T-cell (primary cell): ENCODE measurements at regions not wholly inside any gene's neighbourhood (a gene's known extent, or its start where the extent isn't known, plus 50 kb on each side); places are given as distances from the start of the nearest gene placed in this dataset.

Source experiments
- ATAC-seq, 4 experiments: fragments of 200-7000 bp in 3 of 4; fragments of 150-1000 bp in 1 of 4; cut with Tn5 transposase; replicated peaks in 1 of 4; 1 replicate in 3 of 4; 2 replicates in 1 of 4; pipeline ENCODE4 v1.10.0; 2021; ENCODE audit warnings: moderate library complexity in 3 of 4, mild to moderate bottlenecking in 2 of 4, moderate number of reproducible peaks in 1 of 4
- CTCF ChIA-PET, 2 donors: fragments of 300-600 bp; sonication (Branson Sonifier 250); formaldehyde crosslinking; loops; one replicate each; lab custom pipeline; 2022; ENCODE audit warnings: antibody characterized with exemption in 2 of 2; lab: Charles Lee
- POLR2A ChIA-PET, 2 donors: fragments of 300-600 bp; sonication (Branson Sonifier 250); formaldehyde crosslinking; loops; one replicate each; lab custom pipeline; 2022; ENCODE audit warnings: antibody characterized with exemption in 2 of 2; lab: Charles Lee
- DNase-seq, 35 experiments: peaks; one replicate each; pipeline versions ENCODE4 v3.0.0 to v3.0.0-alpha.2; 2013 to 2023
- H3K27ac ChIP-seq: one replicate; pipeline ENCODE4 v1.5.1; 2013; ENCODE audit warnings: low read length
- H3K27me3 ChIP-seq, 2 experiments: replicated peaks in 1 of 2; 1 replicate in 1 of 2; 2 replicates in 1 of 2; pipeline versions ENCODE4 v1.6.1 to v1.7.0; 2013; ENCODE audit warnings: low read length in 1 of 2, mixed read lengths in 1 of 2; ENCODE audit not compliant: control insufficient read depth in 2 of 2, insufficient read depth in 2 of 2; ENCODE audit errors: extremely low read depth in 1 of 2
- H3K36me3 ChIP-seq, 2 donors: 1 replicate in 1 of 2; 2 replicates in 1 of 2; pipeline versions ENCODE4 v1.6.1 to v1.7.0; 2013; ENCODE audit warnings: low read length in 1 of 2; ENCODE audit not compliant: control insufficient read depth in 2 of 2, insufficient read depth in 1 of 2; ENCODE audit errors: extremely low read depth in 1 of 2
- H3K4me1 ChIP-seq, 2 experiments: 1 replicate in 1 of 2; 2 replicates in 1 of 2; pipeline versions ENCODE4 v1.6.1 to v1.7.0; 2013; ENCODE audit warnings: low read length in 2 of 2, mixed read lengths in 1 of 2; ENCODE audit not compliant: insufficient read depth in 2 of 2, control insufficient read depth in 1 of 2; ENCODE audit errors: extremely low read depth in 1 of 2
- H3K4me3 ChIP-seq, 2 donors: 1 replicate in 1 of 2; 2 replicates in 1 of 2; pipeline versions ENCODE4 v1.5.1 to v1.7.0; 2013; ENCODE audit warnings: mild to moderate bottlenecking in 2 of 2, low read length in 1 of 2, moderate library complexity in 1 of 2; ENCODE audit not compliant: control insufficient read depth in 1 of 2; ENCODE audit errors: extremely low read depth in 1 of 2
- H3K9me3 ChIP-seq: 2 replicates; pipeline ENCODE4 v1.7.0; 2013
- H3K27ac Mint-ChIP-seq, 2 donors: one replicate each; pipeline ENCODE4 v1.8.0; 2020 to 2021; ENCODE audit warnings: mild to moderate bottlenecking in 2 of 2, mixed read lengths in 2 of 2
- H3K27me3 Mint-ChIP-seq, 2 donors: one replicate each; pipeline ENCODE4 v1.8.0; 2021 to 2022; ENCODE audit warnings: mixed read lengths in 2 of 2
- H3K36me3 Mint-ChIP-seq: one replicate; pipeline ENCODE4 v1.8.0; 2021; ENCODE audit warnings: mixed read lengths
- H3K4me1 Mint-ChIP-seq, 3 donors: one replicate each; pipeline ENCODE4 v1.8.0; 2020 to 2022; ENCODE audit warnings: mixed read lengths in 3 of 3, mild to moderate bottlenecking in 1 of 3
- H3K4me3 Mint-ChIP-seq, 3 donors: one replicate each; pipeline ENCODE4 v1.8.0; 2020 to 2022; ENCODE audit warnings: mild to moderate bottlenecking in 3 of 3, mixed read lengths in 3 of 3, moderate library complexity in 3 of 3
- H3K9me3 Mint-ChIP-seq, 3 donors: one replicate each; pipeline ENCODE4 v1.8.0; 2020 to 2022; ENCODE audit warnings: mixed read lengths in 3 of 3
- WGBS: methylation state at CpG from one replicate; pipeline ENCODE4 v1.1.5; 2013; ENCODE audit warnings: missing lambda C conversion rate; ENCODE audit not compliant: insufficient coverage; 5-methylcytosine and 5-hydroxymethylcytosine counted together

DNA sequence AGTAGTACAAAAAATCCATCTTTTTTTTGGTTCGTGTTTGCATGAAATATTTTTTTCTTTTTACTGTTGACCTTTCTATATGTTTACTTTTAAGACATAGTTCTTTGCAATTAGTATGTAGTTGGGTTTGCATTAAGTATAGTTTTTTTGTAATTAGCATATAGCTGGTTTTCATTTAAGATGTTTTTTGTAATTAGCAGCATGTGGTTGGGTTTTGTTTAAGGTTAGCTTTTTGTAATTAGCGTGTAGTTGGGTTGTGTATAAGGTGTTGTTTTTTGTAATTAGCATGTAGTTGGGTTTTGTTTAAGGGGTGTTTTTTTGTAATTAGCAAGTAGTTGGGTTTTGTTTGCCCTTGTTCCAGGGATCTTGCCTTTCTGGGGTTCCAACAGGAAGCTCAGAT is 193.1 kb downstream of the LPIN1 start:
- H3K4me1 Mint-ChIP-seq = peaks cover 7 to 12% (median 10%) of the 10 kb centered on the region in 3 donors
- Histone ChIP-seq H3K27ac (no peak overlapping the region), H3K27me3 (no peaks in the 10 kb centered on the region), H3K36me3 (no peaks in the 10 kb centered on the region), H3K9me3 (no peaks in the 10 kb centered on the region), H3K4me3 (no peak overlapping the region), H3K4me1 (no peaks in the 10 kb centered on the region)
- H3K9me3 Mint-ChIP-seq = no peaks in the 10 kb centered on the region
- DNase-seq (no peak), ATAC-seq (no peak)
- no peaks in the 10 kb centered on the region for H3K27me3 Mint-ChIP-seq
- 100% methylated on average over 1 of the region's 2 CpGs for whole genome bisulfite sequencing
- ChIA-PET POLR2A (interaction anchor here in 1 of 2 donors (0.7 kb wide), 1 partner anchor 270 kb away, joined by 4 read pairs; no protein-coding TSS in a partner anchor), CTCF (interaction anchor here in 1 of 2 donors (0.7 kb wide), 1 partner anchor 76 kb away, joined by 3 read pairs; no protein-coding TSS in a partner anchor)
- no peak overlapping the region for H3K4me3 Mint-ChIP-seq
- peaks cover 5% of the 10 kb centered on the region for H3K36me3 Mint-ChIP-seq
- H3K27ac Mint-ChIP-seq = no peak overlapping the region

DNA sequence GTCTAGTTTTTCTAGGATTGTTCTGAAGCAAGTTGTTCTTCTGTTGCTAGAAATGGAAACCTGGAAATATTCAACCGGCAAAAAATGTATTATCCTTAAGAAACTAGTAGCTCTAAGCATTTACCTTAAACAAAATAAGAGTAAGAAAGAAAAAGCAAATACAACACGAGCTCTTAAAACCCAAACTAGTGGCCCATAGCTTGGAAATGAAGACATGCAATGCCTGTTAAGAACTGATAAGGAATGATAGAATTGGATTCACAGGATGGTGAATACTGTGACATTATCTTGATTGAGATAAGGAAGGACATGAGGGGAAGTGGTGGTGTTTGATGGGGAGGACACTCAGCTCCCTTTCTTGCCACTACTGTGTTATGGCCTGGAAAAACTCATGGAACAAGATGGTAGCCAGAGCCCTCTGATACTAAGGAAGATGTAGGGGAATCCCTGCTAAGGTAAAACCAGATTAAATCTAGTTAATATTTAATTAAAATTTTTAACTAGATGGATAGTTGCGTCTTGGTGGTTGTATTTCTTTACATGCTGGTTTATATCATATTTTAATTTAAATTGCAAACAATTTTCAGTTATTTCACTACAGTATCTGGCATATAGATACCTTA is 193.8 kb downstream of the LPIN1 start:
- Mint-ChIP-seq H3K4me3 (no peak overlapping the region), H3K36me3 (peaks cover 5% of the 10 kb centered on the region), H3K9me3 (no peaks in the 10 kb centered on the region), H3K27ac (no peak overlapping the region), H3K27me3 (no peaks in the 10 kb centered on the region), H3K4me1 (peaks cover 11 to 15% (median 13%) of the 10 kb centered on the region in 3 donors)
- ATAC-seq (no peak), DNase-seq (no peak)
- Histone ChIP-seq H3K9me3 (no peaks in the 10 kb centered on the region), H3K36me3 (no peaks in the 10 kb centered on the region), H3K4me1 (peaks cover 0 to 3% of the 10 kb centered on the region in 2 experiments), H3K27me3 (no peaks in the 10 kb centered on the region), H3K27ac (no peak overlapping the region), H3K4me3 (no peak overlapping the region)
- CTCF ChIA-PET = interaction anchor here in 1 of 2 donors (0.7 kb wide), 1 partner anchor 77 kb away, joined by 3 read pairs; no protein-coding TSS in a partner anchor
- no CpG with 5 or more reads among the region's 3 CpGs for WGBS
- POLR2A ChIA-PET = no interaction called here

DNA sequence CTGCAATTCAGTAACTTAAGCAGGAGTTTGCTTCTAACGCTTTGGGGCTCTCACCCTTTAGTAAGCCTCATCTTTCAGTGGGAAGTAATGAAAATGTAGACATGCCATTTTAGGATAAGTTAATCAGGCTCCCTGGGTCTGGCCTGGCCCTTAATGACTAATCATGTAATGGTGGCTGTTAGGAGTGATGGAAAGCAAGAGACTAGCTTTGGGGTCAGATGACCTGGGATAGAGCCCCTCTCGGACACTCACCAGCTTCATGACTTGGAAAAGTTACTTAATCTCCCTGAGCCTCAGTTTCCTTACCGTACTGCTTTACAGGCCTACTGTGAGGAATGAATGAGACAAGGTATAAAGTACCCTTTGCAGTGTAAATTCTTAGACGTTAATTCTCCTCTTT is 194.4 kb downstream of the LPIN1 start:
- peaks cover 0 to 6% of the 10 kb centered on the region in 2 experiments for H3K4me1 ChIP-seq
- no peak overlapping the region for H3K4me3 Mint-ChIP-seq
- no peaks in the 10 kb centered on the region for H3K27me3 ChIP-seq
- no peak overlapping the region for H3K4me3 ChIP-seq
- no peaks in the 10 kb centered on the region for H3K36me3 ChIP-seq
- ChIA-PET CTCF (no interaction called here), POLR2A (no interaction called here)
- no peak overlapping the region for H3K27ac Mint-ChIP-seq
- DNase-seq (no peak), ATAC-seq (no peak)
- H3K9me3 Mint-ChIP-seq = no peaks in the 10 kb centered on the region
- no peak overlapping the region for H3K27ac ChIP-seq
- H3K36me3 Mint-ChIP-seq = peaks cover 5% of the 10 kb centered on the region
- 100% methylated on average over 1 of the region's 4 CpGs for WGBS
- H3K9me3 ChIP-seq = no peaks in the 10 kb centered on the region
- H3K4me1 Mint-ChIP-seq = peaks cover 17 to 21% (median 18%) of the 10 kb centered on the region in 3 donors
- no peaks in the 10 kb centered on the region for H3K27me3 Mint-ChIP-seq

DNA sequence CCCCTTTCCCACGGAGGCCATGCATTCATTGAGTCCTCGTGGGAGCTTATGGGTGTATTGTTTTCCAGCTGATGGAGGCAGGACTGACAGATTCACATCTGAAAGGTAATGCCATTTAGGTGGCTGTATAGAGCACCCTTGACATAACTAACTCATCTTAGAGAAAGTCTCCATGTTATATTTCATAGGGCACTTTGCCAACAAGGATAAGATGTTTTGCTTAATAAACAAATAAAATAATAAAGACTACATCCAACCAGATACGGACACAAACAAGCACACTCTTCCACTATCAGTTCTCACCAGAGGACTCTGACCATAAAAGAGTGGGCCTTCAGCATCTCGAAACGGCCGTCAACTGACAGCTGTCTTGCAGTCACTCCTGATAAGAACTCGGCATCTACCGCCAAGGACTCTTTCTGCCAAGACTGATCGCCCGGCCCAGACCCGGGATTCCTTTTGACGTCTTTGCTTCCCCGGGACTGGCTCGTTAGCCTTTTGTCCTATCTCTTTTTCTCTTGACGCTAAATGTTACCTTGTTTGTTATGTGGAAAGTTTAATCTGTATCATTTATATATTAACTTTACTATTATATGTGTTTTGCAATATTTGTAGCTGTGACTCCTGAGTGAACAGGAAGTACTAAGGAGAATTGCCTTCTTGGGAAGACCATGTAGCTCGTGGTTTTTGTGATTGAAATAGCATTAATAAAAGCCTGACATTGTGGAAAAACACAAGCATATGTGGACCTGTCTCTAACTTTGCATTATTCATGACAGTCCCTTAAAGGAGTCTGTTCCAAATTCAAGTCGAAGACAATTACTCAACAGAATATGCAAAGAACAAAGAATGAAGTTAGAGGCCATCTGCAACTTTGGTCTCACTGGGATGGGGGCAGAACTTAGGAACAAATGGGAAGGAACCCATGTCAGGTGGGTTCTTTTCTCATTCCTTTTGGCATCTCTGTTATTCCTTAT is 195.1 kb downstream of the LPIN1 start:
- Histone ChIP-seq H3K9me3 (no peaks in the 10 kb centered on the region), H3K4me1 (peaks cover 0 to 6% of the 10 kb centered on the region in 2 experiments), H3K27ac (no peak overlapping the region), H3K36me3 (no peaks in the 10 kb centered on the region), H3K4me3 (no peak overlapping the region), H3K27me3 (no peaks in the 10 kb centered on the region)
- no peak for ATAC-seq
- 94% methylated on average over 4 of the region's 17 CpGs for WGBS
- POLR2A ChIA-PET = no interaction called here
- H3K4me1 Mint-ChIP-seq = peaks cover 17 to 23% (median 18%) of the 10 kb centered on the region in 3 donors
- peaks cover 5% of the 10 kb centered on the region for H3K36me3 Mint-ChIP-seq
- no peak overlapping the region for H3K27ac Mint-ChIP-seq
- CTCF ChIA-PET = no interaction called here
- H3K27me3 Mint-ChIP-seq = no peaks in the 10 kb centered on the region
- H3K9me3 Mint-ChIP-seq = no peaks in the 10 kb centered on the region
- no peak overlapping the region for H3K4me3 Mint-ChIP-seq
- no peak for DNase-seq

DNA sequence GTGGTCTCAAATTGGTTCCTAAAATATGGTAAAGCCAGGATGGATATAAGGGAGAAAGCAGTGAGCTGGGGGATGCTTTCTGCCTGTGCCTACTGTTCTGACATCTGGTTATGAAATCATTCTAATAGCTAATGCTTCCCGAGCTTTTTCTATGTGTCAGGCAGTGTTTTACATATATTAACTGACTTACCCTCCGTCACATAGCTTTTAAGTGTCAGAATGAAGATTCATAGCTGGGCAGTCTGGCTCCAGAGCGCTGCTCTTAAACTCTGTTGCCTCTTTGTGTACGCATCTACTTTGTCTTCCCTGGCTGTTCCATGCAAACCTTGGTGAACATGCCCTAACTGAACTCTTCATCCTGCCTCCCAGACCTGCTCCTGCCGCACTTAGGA is 195.7 kb downstream of the LPIN1 start:
- DNase-seq = no peak
- 100% methylated on average over 4 of the region's 5 CpGs for WGBS
- no peak overlapping the region for H3K4me3 Mint-ChIP-seq

DNA sequence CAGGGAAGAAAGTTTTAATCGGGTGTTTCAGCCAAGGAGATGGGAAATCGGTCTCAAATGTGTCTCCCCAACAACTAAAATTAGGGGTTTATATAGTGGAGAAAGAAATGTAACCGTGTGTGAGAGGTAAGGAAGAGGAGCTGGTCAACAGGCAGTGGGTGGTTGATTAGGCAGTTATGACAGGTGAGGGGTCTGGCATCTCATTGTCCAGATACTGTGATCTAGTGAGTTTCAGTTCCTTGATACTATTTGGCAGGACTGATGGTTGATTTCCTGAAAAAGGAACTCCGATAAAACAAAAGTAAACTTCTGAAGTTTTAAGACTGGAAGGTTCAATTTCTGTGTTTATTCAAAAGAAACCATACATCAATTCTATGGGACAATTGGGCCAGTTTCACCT is 197.9 kb downstream of the LPIN1 start:
- Mint-ChIP-seq H3K27ac (no peak overlapping the region), H3K4me3 (peak overlapping the region; percentile 11 to 22 (median 17)), H3K4me1 (peaks cover 17 to 24% (median 18%) of the 10 kb centered on the region in 3 donors), H3K36me3 (peaks cover 5% of the 10 kb centered on the region), H3K27me3 (no peaks in the 10 kb centered on the region), H3K9me3 (peaks cover 0 to 3% (median 0%) of the 10 kb centered on the region in 3 donors)
- no peak for DNase-seq
- ChIA-PET POLR2A (interaction anchor here in 1 of 2 donors (0.7 kb wide), 1 partner anchor 11 kb away, joined by 5 read pairs; no protein-coding TSS in a partner anchor), CTCF (no interaction called here)
- WGBS = 94% methylated on average over 3 of the region's 4 CpGs
- Histone ChIP-seq H3K9me3 (no peaks in the 10 kb centered on the region), H3K27me3 (no peaks in the 10 kb centered on the region), H3K36me3 (no peaks in the 10 kb centered on the region), H3K4me3 (no peak overlapping the region), H3K4me1 (peaks cover 0 to 6% of the 10 kb centered on the region in 2 experiments), H3K27ac (no peak overlapping the region)
- ATAC-seq = no peak

More for the DNA sequence above, 195.7 kb downstream of the LPIN1 start:
- Histone ChIP-seq H3K4me3 (no peak overlapping the region), H3K27me3 (no peaks in the 10 kb centered on the region), H3K27ac (no peak overlapping the region), H3K9me3 (no peaks in the 10 kb centered on the region), H3K36me3 (no peaks in the 10 kb centered on the region), H3K4me1 (peaks cover 0 to 6% of the 10 kb centered on the region in 2 experiments)
- peaks cover 0 to 2% (median 0%) of the 10 kb centered on the region in 3 donors for H3K9me3 Mint-ChIP-seq
- H3K27me3 Mint-ChIP-seq = no peaks in the 10 kb centered on the region
- no peak for ATAC-seq
- POLR2A ChIA-PET = no interaction called here
- CTCF ChIA-PET = no interaction called here
- H3K27ac Mint-ChIP-seq = peak overlapping the region in 1 of 2 donors; percentile 22
- peaks cover 17 to 24% (median 18%) of the 10 kb centered on the region in 3 donors for H3K4me1 Mint-ChIP-seq
- peaks cover 5% of the 10 kb centered on the region for H3K36me3 Mint-ChIP-seq
